ENCODE measurements at regions not wholly inside any gene's neighbourhood (a gene's known extent, or its start where the extent isn't known, plus 50 kb on each side); places are given as distances from the start of the nearest gene placed in this dataset.

DNA sequence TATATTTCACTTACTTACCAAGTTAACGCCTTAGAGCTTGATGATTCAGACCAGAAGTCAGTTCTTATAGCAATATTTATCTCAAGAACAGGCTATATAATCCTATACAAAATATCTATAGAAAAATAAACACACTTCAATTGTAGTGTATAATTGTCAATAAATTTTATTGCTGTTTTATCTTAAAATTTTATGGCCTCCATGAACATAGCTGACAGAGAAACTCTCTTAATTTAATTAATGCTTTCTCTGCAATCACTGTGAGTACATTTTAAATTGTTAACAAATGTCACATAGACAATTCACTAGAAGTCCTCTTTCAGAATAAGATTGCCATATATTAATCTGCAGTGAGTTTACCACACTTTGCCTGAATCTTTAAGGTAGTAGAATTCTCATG lies 178.6 kb downstream of the RFPL4B start:
- Histone ChIP-seq H3K4me2 (ENCODE audit: insufficient read depth, low read length) (no peak overlapping the region), H3K27ac (ENCODE audit: insufficient read depth, low read depth, low read length) (no peak overlapping the region), H3K27me3 (ENCODE audit: control insufficient read depth in 2 of 2, insufficient read depth in 2 of 2, low read length in 2 of 2) (no peaks in the 10 kb centered on the region), H4K20me1 (replicated peaks; ENCODE audit: control insufficient read depth, extremely low read depth, insufficient read depth, low read length) (no peaks in the 10 kb centered on the region), H3K9me1 (replicated peaks; ENCODE audit: control insufficient read depth, extremely low read depth, insufficient read depth, low read length) (no peaks in the 10 kb centered on the region), H3K79me2 (ENCODE audit: control insufficient read depth, insufficient read depth, low read length) (no peaks in the 10 kb centered on the region), H3K4me3 (replicated peaks in 1 of 3; ENCODE audit: insufficient read depth in 1 of 3, low read depth in 1 of 3, low read length in 3 of 3) (no peak overlapping the region), H3K4me1 (ENCODE audit: control insufficient read depth, extremely low read depth, insufficient read depth, low read length) (no peaks in the 10 kb centered on the region), H3K36me3 (ENCODE audit: control insufficient read depth in 2 of 2, extremely low read depth in 1 of 2, insufficient read depth in 2 of 2, low read length in 2 of 2) (no peaks in the 10 kb centered on the region), H2AFZ (ENCODE audit: low read depth, low read length) (no peak overlapping the region), H3K9ac (replicated peaks; ENCODE audit: extremely low read depth, insufficient read depth, low read length) (no peak overlapping the region), H3K9me3 (replicated peaks; ENCODE audit: control insufficient read depth, insufficient read depth, low read length) (no peaks in the 10 kb centered on the region)
- TF ChIP-seq MYC (IDR thresholded peaks at IDR 0.05; ENCODE audit: low read depth, low read length) (no peak), FOS (IDR thresholded peaks at IDR 0.05; ENCODE audit: borderline replicate concordance, insufficient read depth, low read length) (no peak), POLR2AphosphoS5 (IDR thresholded peaks at IDR 0.05; ENCODE audit: insufficient read depth, low read depth, low read length) (no peak), POLR2A (IDR thresholded peaks at IDR 0.05; ENCODE audit: low read depth, low read length) (no peak), JUN (IDR thresholded peaks at IDR 0.05; ENCODE audit: borderline replicate concordance, insufficient read depth, insufficient read length, low read depth) (no peak), EZH2 (IDR thresholded peaks at IDR 0.05; ENCODE audit: borderline replicate concordance, low read depth, low read length, severe bottlenecking) (no peak), GATA2 (IDR thresholded peaks at IDR 0.05; ENCODE audit: insufficient read depth, insufficient read length, low read depth, low read length) (no peak)
- TF ChIP-seq, protein P1, sequence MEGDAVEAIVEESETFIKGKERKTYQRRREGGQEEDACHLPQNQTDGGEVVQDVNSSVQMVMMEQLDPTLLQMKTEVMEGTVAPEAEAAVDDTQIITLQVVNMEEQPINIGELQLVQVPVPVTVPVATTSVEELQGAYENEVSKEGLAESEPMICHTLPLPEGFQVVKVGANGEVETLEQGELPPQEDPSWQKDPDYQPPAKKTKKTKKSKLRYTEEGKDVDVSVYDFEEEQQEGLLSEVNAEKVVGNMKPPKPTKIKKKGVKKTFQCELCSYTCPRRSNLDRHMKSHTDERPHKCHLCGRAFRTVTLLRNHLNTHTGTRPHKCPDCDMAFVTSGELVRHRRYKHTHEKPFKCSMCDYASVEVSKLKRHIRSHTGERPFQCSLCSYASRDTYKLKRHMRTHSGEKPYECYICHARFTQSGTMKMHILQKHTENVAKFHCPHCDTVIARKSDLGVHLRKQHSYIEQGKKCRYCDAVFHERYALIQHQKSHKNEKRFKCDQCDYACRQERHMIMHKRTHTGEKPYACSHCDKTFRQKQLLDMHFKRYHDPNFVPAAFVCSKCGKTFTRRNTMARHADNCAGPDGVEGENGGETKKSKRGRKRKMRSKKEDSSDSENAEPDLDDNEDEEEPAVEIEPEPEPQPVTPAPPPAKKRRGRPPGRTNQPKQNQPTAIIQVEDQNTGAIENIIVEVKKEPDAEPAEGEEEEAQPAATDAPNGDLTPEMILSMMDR (IDR thresholded peaks at IDR 0.05; ENCODE audit: extremely low read depth in 1 of 2, insufficient read depth in 1 of 2, low read depth in 1 of 2, low read length in 2 of 2), result no peak
- TF ChIP-seq, protein P2, sequence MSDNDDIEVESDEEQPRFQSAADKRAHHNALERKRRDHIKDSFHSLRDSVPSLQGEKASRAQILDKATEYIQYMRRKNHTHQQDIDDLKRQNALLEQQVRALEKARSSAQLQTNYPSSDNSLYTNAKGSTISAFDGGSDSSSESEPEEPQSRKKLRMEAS (IDR thresholded peaks at IDR 0.05; ENCODE audit: insufficient read depth, insufficient read length), result no peak
- BruUV-seq (replicated peaks), result no TSS peak
- ChIA-PET POLR2A (no interaction called here), CTCF (no interaction called here)
- dilution Hi-C loops (cut with MboI; ENCODE audit: extremely low pct_ligation_motif_present, low sequenced_read_pairs) (no loop called here), intact Hi-C loops (cut with micrococcal nuclease) (no loop called here)
- FAIRE-seq (no peak), DNase-seq (ENCODE audit: low read depth, low spot score) (no peak)

Measured in endothelial cell of umbilical vein (primary cell).